A549 (cell line): ENCODE measurements at regions not wholly inside any gene's neighbourhood (a gene's known extent, or its start where the extent isn't known, plus 50 kb on each side); places are given as distances from the start of the nearest gene placed in this dataset.

Experiments
- BHLHE40 ChIP-seq: IDR thresholded peaks from 2 replicates; pipeline ENCODE4 v1.6.1; 2012; ENCODE audit warnings: low read depth, low read length, inconsistent platforms
- CEBPB ChIP-seq, 2 experiments: fragments of >200 bp in 1 of 2; sonication (Bioruptor Twin) in 1 of 2; formaldehyde crosslinking in 1 of 2; IDR thresholded peaks; 2 replicates each; pipeline ENCODE4 v1.6.1; 2012 to 2016
- CHD4 ChIP-seq: fragments of 200-600 bp; sonication (generic); IDR thresholded peaks from 2 replicates; pipeline ENCODE4 v1.6.1; 2016; ENCODE audit warnings: antibody characterized with exemption, mild to moderate bottlenecking, borderline replicate concordance
- CTCF ChIP-seq: fragments of >200 bp; sonication (Bioruptor Twin); formaldehyde crosslinking; IDR thresholded peaks from 3 replicates; pipeline ENCODE4 v1.5.1; 2016
- EP300 ChIP-seq, 2 experiments: fragments of >200 bp; sonication (Bioruptor Twin); formaldehyde crosslinking; IDR thresholded peaks; 2 replicates in 1 of 2; 3 replicates in 1 of 2; pipeline ENCODE4 v1.6.1; 2016 to 2017
- JUN ChIP-seq, 2 experiments: fragments of >200 bp; sonication (Bioruptor Twin); formaldehyde crosslinking; IDR thresholded peaks; 2 replicates in 1 of 2; 3 replicates in 1 of 2; pipeline ENCODE4 v1.6.1; 2016 to 2017
- KDM1A ChIP-seq: fragments of 200-600 bp; sonication (generic); IDR thresholded peaks from 2 replicates; pipeline ENCODE4 v1.6.1; 2016; ENCODE audit warnings: low read depth, mild to moderate bottlenecking
- MAX ChIP-seq: IDR thresholded peaks from 2 replicates; pipeline ENCODE4 v1.6.1; 2012
- NPAS2 ChIP-seq: fragments of 250-450 bp; sonication (Bioruptor Pico); IDR thresholded peaks from 2 replicates; pipeline ENCODE4 v1.8.0; 2022; ENCODE audit warnings: mild to moderate bottlenecking, moderate library complexity, borderline replicate concordance
- PBX3 ChIP-seq: IDR thresholded peaks from 2 replicates; pipeline ENCODE4 v1.6.1; 2012
- POLR2A ChIP-seq: IDR thresholded peaks from 2 replicates; pipeline ENCODE4 v1.6.1; 2012; ENCODE audit warnings: mild to moderate bottlenecking, low read length
- RCOR1 ChIP-seq: fragments of 150-350 bp; IDR thresholded peaks from 2 replicates; pipeline ENCODE4 v1.6.1; 2014; ENCODE audit warnings: antibody characterized with exemption, low read length, low read depth
- RFX5 ChIP-seq: fragments of 450-650 bp; IDR thresholded peaks from 2 replicates; pipeline ENCODE4 v1.7.1; 2014; ENCODE audit warnings: antibody characterized with exemption, mild to moderate bottlenecking, moderate library complexity

DNA sequence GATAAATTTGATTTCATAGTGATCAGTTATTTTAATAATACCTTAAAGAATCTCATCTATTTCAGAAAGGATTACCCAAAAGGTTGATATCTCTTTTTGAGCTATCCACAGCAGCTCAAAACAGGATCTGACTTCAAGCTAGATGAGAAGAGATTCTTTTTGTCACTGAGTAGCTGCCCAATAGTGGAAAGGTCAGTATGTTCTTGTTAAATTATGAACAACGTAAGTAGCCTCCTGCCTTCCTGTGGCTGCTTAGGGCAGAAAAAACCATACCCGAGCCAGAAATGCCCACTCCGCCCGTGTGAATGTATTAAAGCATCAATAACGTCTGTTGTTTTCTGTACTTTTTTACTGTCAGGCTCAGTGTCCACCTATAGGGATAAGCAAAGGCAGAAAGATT, 51.3 kb upstream of the PRUNE2 start:
- TF ChIP-seq CTCF: no peak
- no peak for TF ChIP-seq CHD4
- TF ChIP-seq POLR2A: no peak
- TF ChIP-seq PBX3: no peak
- TF ChIP-seq MAX: no peak
- no peak for TF ChIP-seq BHLHE40
- no peak for TF ChIP-seq JUN (IDR thresholded peaks at IDR 0.05)
- TF ChIP-seq EP300 (IDR thresholded peaks at IDR 0.05): no peak
- TF ChIP-seq NPAS2 (CRISPR knock-in tag): no peak
- no peak for TF ChIP-seq KDM1A
- no peak for TF ChIP-seq RFX5
- TF ChIP-seq CEBPB (IDR thresholded peaks at IDR 0.05): no peak
- TF ChIP-seq RCOR1: no peak
